Body of pancreas (tissue), 4 donors: ENCODE measurements at regions not wholly inside any gene's neighbourhood (a gene's known extent, or its start where the extent isn't known, plus 50 kb on each side); places are given as distances from the start of the nearest gene placed in this dataset.

Experiments used
- ATAC-seq: fragments of 150-250 bp; one replicate; pipeline ENCODE4 v1.9.1; 2016
- DNase-seq, 4 donors: peaks; one replicate each; pipeline ENCODE4 v3.0.0-alpha.2; 2019
- H3K27ac ChIP-seq, 4 donors: fragments of 200-600 bp; sonication (generic); 1 replicate in 3 of 4; 2 replicates in 1 of 4; pipeline versions ENCODE4 v1.5.1 to v1.6.1; 2016 to 2019; ENCODE audit warnings: mild to moderate bottlenecking in 1 of 4, mixed read lengths in 1 of 4, moderate library complexity in 1 of 4
- H3K27me3 ChIP-seq, 2 donors: fragments of 200-600 bp; sonication (generic); one replicate each; pipeline ENCODE4 v1.6.0; 2016; ENCODE audit warnings: mild to moderate bottlenecking in 1 of 2
- H3K36me3 ChIP-seq, 2 donors: fragments of 200-600 bp; sonication (generic); replicated peaks in 1 of 2; 2 replicates each; pipeline ENCODE4 v1.5.1; 2016; ENCODE audit warnings: low read depth in 2 of 2; ENCODE audit not compliant: insufficient read depth in 1 of 2
- H3K4me1 ChIP-seq: fragments of 200-600 bp; sonication (generic); one replicate; pipeline ENCODE4 v1.6.0; 2016
- H3K4me3 ChIP-seq, 2 donors: fragments of 200-600 bp; sonication (generic); 1 replicate in 1 of 2; 2 replicates in 1 of 2; pipeline ENCODE4 v1.5.1; 2016 to 2019
- H3K9me3 ChIP-seq, 3 donors: fragments of 200-600 bp; sonication (generic); 1 replicate in 2 of 3; 2 replicates in 1 of 3; pipeline ENCODE4 v1.5.1; 2016
- POLR2A ChIP-seq, 3 donors: fragments of 450-650 bp; IDR thresholded peaks; one replicate each; pipeline ENCODE4 v1.6.1; 2016; ENCODE audit warnings: antibody characterized with exemption in 3 of 3, mild to moderate bottlenecking in 2 of 3
- WGBS, 2 donors: methylation state at CpG; one replicate each; pipeline ENCODE4 v1.1.5; 2017; 5-methylcytosine and 5-hydroxymethylcytosine counted together
- intact Hi-C: fragments of 100-400 bp; cut with DNase I; formaldehyde crosslinking; loops from one replicate; pipeline ENCODE4 v1.15.1; 2023
- TF ChIP-seq, protein P1 (sequence below), 7 experiments: fragments of 450-650 bp in 4 of 7; fragments of 200-600 bp in 3 of 7; sonication (generic) in 3 of 7; IDR thresholded peaks; one replicate each; pipeline ENCODE4 v1.5.1; 2016 to 2019; ENCODE audit warnings: antibody characterized with exemption in 7 of 7

DNA sequence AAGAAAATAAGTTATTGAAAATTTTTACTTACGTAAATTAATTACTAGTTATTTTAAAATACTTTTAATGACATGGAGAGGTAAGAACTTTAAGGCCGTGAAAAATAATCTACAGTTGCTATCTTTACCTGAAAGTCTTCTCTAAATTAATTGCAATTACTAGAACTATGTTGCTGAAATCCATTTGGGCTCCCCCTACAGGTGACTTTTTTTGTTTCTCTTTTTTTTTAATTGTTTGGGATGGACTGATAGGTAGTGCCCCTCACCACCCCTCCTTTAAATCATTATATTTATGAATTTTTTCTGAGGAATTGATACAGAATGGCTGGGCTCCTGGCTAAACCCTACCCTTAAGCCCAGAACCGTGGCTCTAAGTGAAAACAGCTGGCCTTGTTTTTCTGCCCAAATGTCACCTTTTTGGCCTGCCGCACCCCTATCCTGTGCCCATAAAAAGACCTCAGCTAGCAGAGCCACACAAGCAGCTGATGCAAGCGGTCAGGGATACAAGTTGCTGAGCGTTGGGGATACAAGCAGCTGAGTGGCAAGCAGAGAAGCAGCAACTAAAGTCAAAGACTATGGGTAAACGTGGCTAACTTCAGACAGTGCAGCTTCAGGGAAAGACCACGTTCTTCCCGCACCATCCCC lies 315.2 kb upstream of the ACO1 start:
- no peak for DNase-seq
- H3K4me3 ChIP-seq: no peak overlapping the region
- H3K27me3 ChIP-seq: no peaks in the 10 kb centered on the region
- no peak for TF ChIP-seq POLR2A (IDR thresholded peaks at IDR 0.05)
- TF ChIP-seq, protein P1, sequence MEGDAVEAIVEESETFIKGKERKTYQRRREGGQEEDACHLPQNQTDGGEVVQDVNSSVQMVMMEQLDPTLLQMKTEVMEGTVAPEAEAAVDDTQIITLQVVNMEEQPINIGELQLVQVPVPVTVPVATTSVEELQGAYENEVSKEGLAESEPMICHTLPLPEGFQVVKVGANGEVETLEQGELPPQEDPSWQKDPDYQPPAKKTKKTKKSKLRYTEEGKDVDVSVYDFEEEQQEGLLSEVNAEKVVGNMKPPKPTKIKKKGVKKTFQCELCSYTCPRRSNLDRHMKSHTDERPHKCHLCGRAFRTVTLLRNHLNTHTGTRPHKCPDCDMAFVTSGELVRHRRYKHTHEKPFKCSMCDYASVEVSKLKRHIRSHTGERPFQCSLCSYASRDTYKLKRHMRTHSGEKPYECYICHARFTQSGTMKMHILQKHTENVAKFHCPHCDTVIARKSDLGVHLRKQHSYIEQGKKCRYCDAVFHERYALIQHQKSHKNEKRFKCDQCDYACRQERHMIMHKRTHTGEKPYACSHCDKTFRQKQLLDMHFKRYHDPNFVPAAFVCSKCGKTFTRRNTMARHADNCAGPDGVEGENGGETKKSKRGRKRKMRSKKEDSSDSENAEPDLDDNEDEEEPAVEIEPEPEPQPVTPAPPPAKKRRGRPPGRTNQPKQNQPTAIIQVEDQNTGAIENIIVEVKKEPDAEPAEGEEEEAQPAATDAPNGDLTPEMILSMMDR (IDR thresholded peaks at IDR 0.05): no peak
- no peaks in the 10 kb centered on the region for H3K36me3 ChIP-seq
- no peaks in the 10 kb centered on the region for H3K9me3 ChIP-seq
- no peak for ATAC-seq
- intact Hi-C loops: no loop called here
- no peak overlapping the region for H3K27ac ChIP-seq
- H3K4me1 ChIP-seq: no peaks in the 10 kb centered on the region
- WGBS, 2 donors: 40 to 44% methylated on average over 9 of the region's 9 CpGs

DNA sequence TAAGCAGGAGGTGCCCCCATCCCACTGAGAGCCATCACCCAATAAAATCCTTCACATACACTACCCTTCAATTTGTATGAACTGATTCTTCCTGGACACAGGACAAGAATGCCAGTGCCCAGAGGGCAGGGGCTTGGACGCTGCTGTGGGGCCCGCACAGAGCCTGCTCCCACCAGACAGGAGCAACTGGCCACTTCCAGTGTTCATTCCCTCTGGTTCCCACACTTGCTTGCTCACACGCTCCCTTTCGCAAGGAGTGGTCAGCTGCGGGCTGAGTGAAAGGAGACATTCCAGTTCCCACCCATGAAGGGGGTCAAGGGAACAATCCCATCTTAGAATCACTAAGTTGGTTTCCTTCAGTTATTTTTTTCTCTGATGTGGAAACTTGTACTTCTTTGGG lies 314.5 kb upstream of the ACO1 start:
- H3K27me3 ChIP-seq: no peaks in the 10 kb centered on the region
- H3K4me3 ChIP-seq: no peak overlapping the region
- no peaks in the 10 kb centered on the region for H3K36me3 ChIP-seq
- H3K27ac ChIP-seq: no peak overlapping the region
- no peak for DNase-seq
- no peak for TF ChIP-seq POLR2A (IDR thresholded peaks at IDR 0.05)
- TF ChIP-seq, protein P1 (IDR thresholded peaks at IDR 0.05): no peak
- no peaks in the 10 kb centered on the region for H3K9me3 ChIP-seq
- 72 to 84% methylated on average over 5 of the region's 5 CpGs for WGBS, 2 donors
- no peak for ATAC-seq
- no peaks in the 10 kb centered on the region for H3K4me1 ChIP-seq
- intact Hi-C loops: no loop called here

DNA sequence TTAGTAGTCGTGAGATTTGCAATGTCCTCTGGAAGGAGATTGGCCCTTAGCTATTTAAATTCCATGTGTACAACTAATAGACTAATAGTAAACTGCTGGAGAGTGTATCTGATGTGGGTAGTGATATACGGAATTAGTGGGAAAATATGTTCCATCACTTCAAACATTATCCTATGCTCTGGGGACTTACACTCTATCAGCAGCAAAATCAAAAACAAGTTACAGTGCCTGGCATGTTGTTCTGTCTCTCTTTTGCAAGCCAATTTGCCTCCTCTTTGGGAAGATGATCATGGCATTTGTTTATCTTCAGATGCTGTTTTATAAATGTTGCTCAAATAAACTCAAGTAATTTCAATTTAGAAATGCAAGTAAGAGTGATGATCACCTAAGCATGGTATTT lies 311.9 kb upstream of the ACO1 start:
- no peak for ATAC-seq
- WGBS, 2 donors: 49 to 55% methylated on average over 2 of the region's 2 CpGs
- H3K4me3 ChIP-seq: no peak overlapping the region

DNA sequence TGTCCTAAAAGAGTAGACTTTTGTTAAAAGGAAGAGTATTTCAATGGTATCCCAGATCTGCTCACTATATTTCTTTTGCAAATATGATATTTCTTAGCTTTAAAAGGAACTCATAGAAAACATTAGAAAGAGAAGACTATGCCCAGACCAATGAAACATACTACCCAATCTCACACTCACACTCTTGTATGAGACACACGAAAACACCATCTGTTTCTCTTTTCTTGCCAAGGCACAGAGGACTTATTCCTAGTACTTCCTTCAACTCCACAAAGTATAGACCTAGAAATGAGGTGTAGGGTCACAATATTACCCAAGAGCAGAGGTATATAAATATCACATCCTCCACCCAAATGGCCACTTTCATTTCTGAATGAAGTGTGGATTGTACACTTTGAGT lies 292.4 kb upstream of the ACO1 start:
- TF ChIP-seq, protein P1 (IDR thresholded peaks at IDR 0.05): no peak
- TF ChIP-seq POLR2A (IDR thresholded peaks at IDR 0.05): no peak
- Histone ChIP-seq H3K4me3 (no peak overlapping the region), H3K36me3 (no peaks in the 10 kb centered on the region), H3K4me1 (no peaks in the 10 kb centered on the region), H3K27ac (no peak overlapping the region), H3K9me3 (no peaks in the 10 kb centered on the region), H3K27me3 (no peaks in the 10 kb centered on the region)
- ATAC-seq (no peak), DNase-seq (no peak)
- intact Hi-C loops: no loop called here
- 42 to 62% methylated on average over 1 of the region's 1 CpG for whole genome bisulfite sequencing, 2 donors

More for the DNA sequence above, 311.9 kb upstream of the ACO1 start:
- Histone ChIP-seq H3K27me3 (no peaks in the 10 kb centered on the region), H3K36me3 (no peaks in the 10 kb centered on the region), H3K9me3 (no peaks in the 10 kb centered on the region), H3K27ac (no peak overlapping the region), H3K4me1 (no peaks in the 10 kb centered on the region)
- DNase-seq: no peak
- TF ChIP-seq POLR2A (IDR thresholded peaks at IDR 0.05): no peak
- TF ChIP-seq, protein P1 (IDR thresholded peaks at IDR 0.05): no peak
- intact Hi-C loops: no loop called here

DNA sequence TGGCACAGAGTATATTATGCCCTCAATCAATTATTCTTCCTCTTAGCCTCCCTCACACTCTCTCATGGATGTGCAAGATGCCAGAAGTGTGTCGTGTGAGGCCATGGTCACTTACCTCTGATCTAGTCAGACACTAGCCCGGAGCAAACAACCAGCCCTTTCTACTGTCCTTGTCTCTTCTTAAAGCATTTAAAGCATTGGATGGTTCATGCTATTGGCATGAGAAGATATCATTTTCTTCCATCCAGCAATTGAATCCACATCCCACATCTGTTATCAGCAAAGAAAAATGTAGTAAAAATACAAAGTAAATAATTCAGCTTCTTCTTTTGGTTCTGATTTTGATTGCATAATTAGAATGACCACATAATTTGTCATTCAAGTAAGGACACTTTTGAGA lies 267.2 kb upstream of the ACO1 start:
- ATAC-seq (no peak), DNase-seq (no peak)
- intact Hi-C loops: no loop called here
- Histone ChIP-seq H3K9me3 (no peaks in the 10 kb centered on the region), H3K27me3 (no peaks in the 10 kb centered on the region), H3K27ac (no peak overlapping the region), H3K4me3 (no peak overlapping the region), H3K36me3 (no peaks in the 10 kb centered on the region), H3K4me1 (no peaks in the 10 kb centered on the region)
- no peak for TF ChIP-seq POLR2A (IDR thresholded peaks at IDR 0.05)
- WGBS, 2 donors: 43 to 74% methylated on average over 2 of the region's 2 CpGs
